HCT116 (cell line): ENCODE measurements at regions not wholly inside any gene's neighbourhood (a gene's known extent, or its start where the extent isn't known, plus 50 kb on each side); places are given as distances from the start of the nearest gene placed in this dataset.

Experiments used
- ATAC-seq: fragments of 200-7000 bp; cut with Tn5 transposase; 2 replicates; pipeline ENCODE4 v1.9.1; 2020; ENCODE audit warnings: mild to moderate bottlenecking, moderate library complexity
- BruUV-seq: library from RNA; stranded (reverse); fragments of 400-500 nt; replicated peaks from 2 replicates; lab custom pipeline; 2021; lab: Mats Ljungman, UMichigan
- CTCF ChIA-PET: fragments of 300-600 bp; sonication (Branson Sonifier 250); formaldehyde crosslinking; loops from one replicate; lab custom pipeline; 2021; ENCODE audit warnings: antibody characterized with exemption; lab: Charles Lee
- POLR2A ChIA-PET: fragments of 300-600, 350-600 bp; sonication (Branson Sonifier 250); formaldehyde crosslinking; loops from one replicate; lab custom pipeline; 2021; ENCODE audit warnings: antibody characterized with exemption; lab: Charles Lee
- RAD21 ChIA-PET, 2 experiments: fragments of 300-600 bp; sonication (Branson Sonifier 250); formaldehyde crosslinking; loops; one replicate each; lab custom pipeline; 2023; ENCODE audit warnings: low total read pairs in 2 of 2; ENCODE audit not compliant: uncharacterized antibody in 2 of 2, unreplicated experiment in 2 of 2, low non-redundant PET in 1 of 2; lab: Charles Lee
- DNase-seq: peaks from one replicate; pipeline ENCODE4 v3.0.0-alpha.2; 2010; ENCODE audit warnings: low read depth, low spot score
- H2AFZ ChIP-seq: fragments of 200-600 bp; shearing (Covaris generic), sonication (generic); 2 replicates; pipeline ENCODE4 v1.6.1; 2017; ENCODE audit warnings: low read depth, mixed run types, mixed read lengths, antibody characterized with exemption, low read length; ENCODE audit not compliant: poor library complexity, severe bottlenecking
- H3K27ac ChIP-seq: 2 replicates; pipeline ENCODE4 v1.5.1; 2012; ENCODE audit warnings: low read depth, low read length
- H3K27me3 ChIP-seq: fragments of 200-600 bp; sonication (generic); 2 replicates; pipeline ENCODE4 v1.6.1; 2016; ENCODE audit warnings: mixed run types, low read length, mixed read lengths; ENCODE audit not compliant: insufficient read depth
- H3K36me3 ChIP-seq, 2 experiments: fragments of 200-500 bp in 1 of 2; fragments of 200-600 bp in 1 of 2; sonication (Bioruptor generic) in 1 of 2; sonication (generic) in 1 of 2; 2 replicates each; pipeline versions ENCODE4 v1.5.1 to v1.6.1; 2014 to 2016; ENCODE audit warnings: low read length in 2 of 2, inconsistent platforms in 1 of 2, mixed read lengths in 1 of 2, mixed run types in 1 of 2; ENCODE audit not compliant: insufficient read depth in 2 of 2, control insufficient read depth in 1 of 2
- H3K4me1 ChIP-seq, 2 experiments: fragments of 200-600 bp in 1 of 2; sonication (generic) in 1 of 2; 2 replicates each; pipeline versions ENCODE4 v1.5.1 to v1.6.1; 2012 to 2017; ENCODE audit warnings: low read length in 2 of 2, inconsistent platforms in 1 of 2, mild to moderate bottlenecking in 1 of 2, mixed read lengths in 1 of 2, mixed run types in 1 of 2, moderate library complexity in 1 of 2; ENCODE audit not compliant: insufficient read depth in 2 of 2, control insufficient read depth in 1 of 2
- H3K4me2 ChIP-seq: fragments of 200-600 bp; sonication (generic); 2 replicates; pipeline ENCODE4 v1.6.1; 2017; ENCODE audit warnings: mixed run types, low read length, mixed read lengths
- H3K4me3 ChIP-seq, 2 experiments: fragments of 200-600 bp in 1 of 2; sonication (generic) in 1 of 2; replicated peaks in 1 of 2; 2 replicates each; pipeline ENCODE4 v1.5.1; 2011 to 2016; ENCODE audit warnings: low read length in 2 of 2, control low read depth in 1 of 2, low read depth in 1 of 2, mild to moderate bottlenecking in 1 of 2, mixed read lengths in 1 of 2, mixed run types in 1 of 2
- H3K79me2 ChIP-seq: fragments of 200-600 bp; sonication (generic); 2 replicates; pipeline ENCODE4 v1.6.1; 2017; ENCODE audit warnings: mild to moderate bottlenecking, mixed run types, low read length, moderate library complexity, mixed read lengths; ENCODE audit not compliant: insufficient read depth
- H3K9ac ChIP-seq: fragments of 200-600 bp; sonication (generic); 2 replicates; pipeline ENCODE4 v1.6.1; 2016; ENCODE audit warnings: low read length, mixed read lengths
- H3K9me2 ChIP-seq: fragments of 200-600 bp; sonication (generic), shearing (Covaris generic); 2 replicates; pipeline ENCODE4 v1.6.1; 2017; ENCODE audit warnings: mixed run types, mild to moderate bottlenecking, moderate library complexity; ENCODE audit not compliant: insufficient read depth
- H3K9me3 ChIP-seq, 2 experiments: fragments of 200-500 bp in 1 of 2; fragments of 200-600 bp in 1 of 2; sonication (Bioruptor generic) in 1 of 2; sonication (generic) in 1 of 2; 2 replicates each; pipeline ENCODE4 v1.6.1; 2014 to 2017; ENCODE audit warnings: low read length in 2 of 2, mixed read lengths in 2 of 2, inconsistent platforms in 1 of 2, low read depth in 1 of 2, mild to moderate bottlenecking in 1 of 2, mixed run types in 1 of 2, moderate library complexity in 1 of 2; ENCODE audit not compliant: control insufficient read depth in 1 of 2, insufficient read depth in 1 of 2
- H4K20me1 ChIP-seq: fragments of 200-600 bp; sonication (generic), shearing (Covaris generic); 2 replicates; pipeline ENCODE4 v1.6.1; 2017; ENCODE audit warnings: mixed run types, mild to moderate bottlenecking, moderate library complexity; ENCODE audit not compliant: insufficient read depth
- JUND ChIP-seq: IDR thresholded peaks from 2 replicates; pipeline ENCODE4 v1.6.1; 2012
- MAX ChIP-seq: IDR thresholded peaks from 2 replicates; pipeline ENCODE4 v1.6.1; 2012
- POLR2AphosphoS5 ChIP-seq: IDR thresholded peaks from 2 replicates; pipeline ENCODE4 v1.6.1; 2011; ENCODE audit warnings: mild to moderate bottlenecking, low read depth, low read length, moderate library complexity
- RAD21 ChIP-seq: IDR thresholded peaks from 2 replicates; pipeline ENCODE4 v1.6.1; 2012; ENCODE audit warnings: low read depth, mild to moderate bottlenecking
- REST ChIP-seq: IDR thresholded peaks from 2 replicates; pipeline ENCODE4 v1.6.1; 2012; ENCODE audit warnings: low read depth
- SIN3A ChIP-seq: IDR thresholded peaks from 2 replicates; pipeline ENCODE4 v1.6.1; 2012; ENCODE audit warnings: low read depth
- intact Hi-C: fragments of 100-400 bp; cut with micrococcal nuclease; formaldehyde crosslinking; loops from 2 replicates; pipeline ENCODE4 v1.10.0; 2022

GRCh38 chr1:25020851-25021590 is 90.9 kb upstream of the RUNX3 start:
- Histone ChIP-seq H3K4me2 (no peak overlapping the region), H3K27ac (no peak overlapping the region), H3K36me3 (no peaks in the 10 kb centered on the region), H3K4me3 (no peak overlapping the region), H2AFZ (no peak overlapping the region), H3K79me2 (no peaks in the 10 kb centered on the region), H4K20me1 (no peaks in the 10 kb centered on the region), H3K9me3 (no peaks in the 10 kb centered on the region), H3K9me2 (no peaks in the 10 kb centered on the region), H3K4me1 (peaks cover 12 to 32% of the 10 kb centered on the region in 2 experiments), H3K27me3 (no peaks in the 10 kb centered on the region), H3K9ac (no peak overlapping the region)
- no peak for ATAC-seq
- BruUV-seq = no TSS peak
- DNase-seq = no peak
- RAD21 ChIA-PET = no interaction called here
- CTCF ChIA-PET = no interaction called here
- POLR2A ChIA-PET = no interaction called here
- intact Hi-C loops = no loop called here
- TF ChIP-seq RAD21 (no peak), SIN3A (no peak), JUND (no peak), POLR2AphosphoS5 (no peak), REST (no peak), MAX (no peak)
